Neural progenitor cell (in vitro differentiated cells): ENCODE measurements at regions not wholly inside any gene's neighbourhood (a gene's known extent, or its start where the extent isn't known, plus 50 kb on each side); places are given as distances from the start of the nearest gene placed in this dataset.

ENCODE experiments used
- EZH2 ChIP-seq: fragments of 200-600 bp; sonication (generic); IDR thresholded peaks from 2 replicates; pipeline ENCODE4 v1.6.1; 2017; ENCODE audit warnings: antibody characterized with exemption, mild to moderate bottlenecking, moderate library complexity
- EZH2phosphoT487 ChIP-seq: fragments of 200-600 bp; sonication (generic); IDR thresholded peaks from 2 replicates; pipeline ENCODE4 v1.6.1; 2017; ENCODE audit warnings: antibody characterized with exemption

DNA sequence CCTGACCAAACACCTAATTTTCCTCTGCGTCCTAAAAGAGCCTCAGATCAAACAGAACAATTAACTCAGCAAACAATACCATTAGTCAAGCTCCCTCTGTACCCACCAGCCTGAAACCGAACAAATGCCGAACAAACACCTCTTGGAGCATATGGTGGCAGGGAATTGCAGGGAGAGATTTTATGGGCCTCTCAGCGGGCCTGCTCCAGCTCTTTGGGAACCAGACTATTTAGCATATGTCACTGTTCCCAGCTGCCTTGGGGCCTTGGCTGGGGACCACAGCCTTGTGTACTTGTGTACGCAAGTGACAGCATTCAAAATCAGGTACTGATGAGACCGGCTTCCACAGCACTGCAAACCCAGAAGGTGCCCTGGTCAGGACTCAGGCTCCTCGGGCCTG is 388.8 kb upstream of the PPP2R3A start:
- no peak for TF ChIP-seq EZH2
- no peak for TF ChIP-seq EZH2phosphoT487
